SK-N-SH (cell line): ENCODE measurements at regions not wholly inside any gene's neighbourhood (a gene's known extent, or its start where the extent isn't known, plus 50 kb on each side); places are given as distances from the start of the nearest gene placed in this dataset.

Source experiments
- FOXM1 ChIP-seq: IDR thresholded peaks from 2 replicates; pipeline ENCODE4 v1.4.0; 2012; ENCODE audit warnings: low read depth, mild to moderate bottlenecking
- TF ChIP-seq, protein P1 (sequence below): fragments of 150-350 bp; IDR thresholded peaks from 2 replicates; pipeline ENCODE4 v1.6.1; 2016; ENCODE audit warnings: mild to moderate bottlenecking, low read depth, low read length
- TF ChIP-seq, protein P2 (sequence below): fragments of 200-600 bp; sonication (generic); IDR thresholded peaks from 2 replicates; pipeline ENCODE4 v1.6.1; 2017; ENCODE audit warnings: antibody characterized with exemption, mild to moderate bottlenecking, moderate library complexity

DNA sequence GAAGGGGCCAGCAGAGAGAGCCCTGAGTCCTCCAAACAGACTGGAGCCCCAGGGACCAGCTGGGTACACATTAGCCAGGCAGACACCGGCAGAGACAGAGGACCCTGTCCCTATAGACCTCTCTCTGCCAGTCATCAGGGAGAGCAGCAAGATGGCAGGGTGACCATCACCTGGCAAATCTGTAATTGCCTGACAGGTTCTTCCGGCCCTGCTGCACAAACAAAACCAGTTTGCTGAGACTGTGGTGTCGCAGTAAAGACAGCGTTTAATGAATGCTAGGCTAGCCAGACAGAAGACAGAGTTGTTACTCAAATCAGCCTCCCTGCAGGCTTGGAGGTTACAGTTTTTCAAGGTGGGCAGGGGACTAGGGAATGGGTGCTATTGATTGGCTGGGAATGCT lies 618.9 kb downstream of the NPHP4 start:
- no peak for TF ChIP-seq FOXM1
- TF ChIP-seq, protein P1, sequence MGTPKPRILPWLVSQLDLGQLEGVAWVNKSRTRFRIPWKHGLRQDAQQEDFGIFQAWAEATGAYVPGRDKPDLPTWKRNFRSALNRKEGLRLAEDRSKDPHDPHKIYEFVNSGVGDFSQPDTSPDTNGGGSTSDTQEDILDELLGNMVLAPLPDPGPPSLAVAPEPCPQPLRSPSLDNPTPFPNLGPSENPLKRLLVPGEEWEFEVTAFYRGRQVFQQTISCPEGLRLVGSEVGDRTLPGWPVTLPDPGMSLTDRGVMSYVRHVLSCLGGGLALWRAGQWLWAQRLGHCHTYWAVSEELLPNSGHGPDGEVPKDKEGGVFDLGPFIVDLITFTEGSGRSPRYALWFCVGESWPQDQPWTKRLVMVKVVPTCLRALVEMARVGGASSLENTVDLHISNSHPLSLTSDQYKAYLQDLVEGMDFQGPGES: no peak
- TF ChIP-seq, protein P2, sequence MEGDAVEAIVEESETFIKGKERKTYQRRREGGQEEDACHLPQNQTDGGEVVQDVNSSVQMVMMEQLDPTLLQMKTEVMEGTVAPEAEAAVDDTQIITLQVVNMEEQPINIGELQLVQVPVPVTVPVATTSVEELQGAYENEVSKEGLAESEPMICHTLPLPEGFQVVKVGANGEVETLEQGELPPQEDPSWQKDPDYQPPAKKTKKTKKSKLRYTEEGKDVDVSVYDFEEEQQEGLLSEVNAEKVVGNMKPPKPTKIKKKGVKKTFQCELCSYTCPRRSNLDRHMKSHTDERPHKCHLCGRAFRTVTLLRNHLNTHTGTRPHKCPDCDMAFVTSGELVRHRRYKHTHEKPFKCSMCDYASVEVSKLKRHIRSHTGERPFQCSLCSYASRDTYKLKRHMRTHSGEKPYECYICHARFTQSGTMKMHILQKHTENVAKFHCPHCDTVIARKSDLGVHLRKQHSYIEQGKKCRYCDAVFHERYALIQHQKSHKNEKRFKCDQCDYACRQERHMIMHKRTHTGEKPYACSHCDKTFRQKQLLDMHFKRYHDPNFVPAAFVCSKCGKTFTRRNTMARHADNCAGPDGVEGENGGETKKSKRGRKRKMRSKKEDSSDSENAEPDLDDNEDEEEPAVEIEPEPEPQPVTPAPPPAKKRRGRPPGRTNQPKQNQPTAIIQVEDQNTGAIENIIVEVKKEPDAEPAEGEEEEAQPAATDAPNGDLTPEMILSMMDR: no peak
